ENCODE measurements at regions not wholly inside any gene's neighbourhood (a gene's known extent, or its start where the extent isn't known, plus 50 kb on each side); places are given as distances from the start of the nearest gene placed in this dataset.
A peak's percentile ranks its signal among the peaks of the same experiment; 100 is the strongest.

DNA sequence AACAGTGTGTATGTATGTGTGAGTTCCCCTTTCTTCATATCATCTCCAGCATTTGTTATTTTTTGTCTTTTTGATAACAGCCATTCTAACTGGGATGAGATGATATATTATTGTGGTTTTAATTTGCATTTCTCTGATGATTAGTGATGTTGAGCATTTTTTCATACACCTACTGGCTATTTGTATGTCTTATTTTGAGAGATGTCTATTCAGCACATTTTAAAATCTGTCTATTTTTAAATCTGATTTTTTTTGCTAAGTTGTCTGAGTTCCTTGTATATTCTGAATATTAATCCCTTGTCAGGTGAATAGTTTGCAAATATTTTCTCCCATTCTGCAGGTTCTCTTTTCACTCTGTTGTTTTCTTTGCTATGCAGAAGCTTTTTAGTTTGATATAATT lies 469.1 kb downstream of the FUT8 start:
- no peak for DNase-seq (ENCODE audit: low read depth)
- TF ChIP-seq, protein P1, sequence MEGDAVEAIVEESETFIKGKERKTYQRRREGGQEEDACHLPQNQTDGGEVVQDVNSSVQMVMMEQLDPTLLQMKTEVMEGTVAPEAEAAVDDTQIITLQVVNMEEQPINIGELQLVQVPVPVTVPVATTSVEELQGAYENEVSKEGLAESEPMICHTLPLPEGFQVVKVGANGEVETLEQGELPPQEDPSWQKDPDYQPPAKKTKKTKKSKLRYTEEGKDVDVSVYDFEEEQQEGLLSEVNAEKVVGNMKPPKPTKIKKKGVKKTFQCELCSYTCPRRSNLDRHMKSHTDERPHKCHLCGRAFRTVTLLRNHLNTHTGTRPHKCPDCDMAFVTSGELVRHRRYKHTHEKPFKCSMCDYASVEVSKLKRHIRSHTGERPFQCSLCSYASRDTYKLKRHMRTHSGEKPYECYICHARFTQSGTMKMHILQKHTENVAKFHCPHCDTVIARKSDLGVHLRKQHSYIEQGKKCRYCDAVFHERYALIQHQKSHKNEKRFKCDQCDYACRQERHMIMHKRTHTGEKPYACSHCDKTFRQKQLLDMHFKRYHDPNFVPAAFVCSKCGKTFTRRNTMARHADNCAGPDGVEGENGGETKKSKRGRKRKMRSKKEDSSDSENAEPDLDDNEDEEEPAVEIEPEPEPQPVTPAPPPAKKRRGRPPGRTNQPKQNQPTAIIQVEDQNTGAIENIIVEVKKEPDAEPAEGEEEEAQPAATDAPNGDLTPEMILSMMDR (IDR thresholded peaks at IDR 0.05; ENCODE audit: low read length, missing control alignments): no peak
- no peak overlapping the region for H3K4me3 ChIP-seq (replicated peaks; ENCODE audit: low read depth, low read length)

DNA sequence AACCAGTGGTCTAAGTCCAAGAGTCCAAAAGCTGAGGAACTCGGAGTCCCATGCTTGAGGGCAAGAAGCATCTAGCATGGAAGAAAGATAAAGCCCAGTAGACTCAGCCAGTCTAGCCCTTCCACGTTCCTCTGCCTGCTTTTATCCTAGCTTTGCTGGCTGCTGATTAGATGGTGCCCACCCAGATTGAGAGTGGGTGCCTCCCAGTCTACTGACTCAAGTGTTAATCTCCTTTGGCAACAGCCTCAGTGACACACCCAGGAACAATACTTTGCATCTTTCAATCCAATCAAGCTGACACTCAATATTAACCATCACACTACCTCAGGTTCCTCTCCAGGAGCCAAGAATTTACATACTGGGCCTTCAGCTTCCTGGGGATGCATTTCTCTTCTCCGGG lies 476.1 kb downstream of the FUT8 start:
- no peak overlapping the region for H3K4me3 ChIP-seq (replicated peaks; ENCODE audit: low read depth, low read length)
- no peak for DNase-seq (ENCODE audit: low read depth)
- TF ChIP-seq, protein P1 (IDR thresholded peaks at IDR 0.05; ENCODE audit: low read length, missing control alignments): no peak

DNA sequence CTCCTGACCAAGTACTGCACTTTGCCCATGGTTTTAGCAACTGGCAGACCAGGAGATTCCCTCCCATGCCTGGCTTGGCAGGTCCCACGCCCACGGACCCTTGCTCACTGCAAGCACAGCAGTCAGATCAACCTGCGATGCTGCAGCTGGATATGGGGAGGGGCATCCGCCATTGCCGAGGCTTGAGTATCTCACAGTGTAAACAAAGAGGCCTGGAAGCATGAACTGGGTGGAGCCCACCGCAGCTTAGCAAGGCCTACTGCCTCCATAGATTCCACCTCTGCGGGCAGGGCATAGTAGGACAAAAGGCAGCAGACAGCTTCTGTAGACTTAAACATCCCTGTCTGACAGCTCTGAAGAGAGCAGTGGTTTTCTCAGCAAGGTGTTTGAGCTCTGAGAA lies 479.8 kb downstream of the FUT8 start:
- H3K4me3 ChIP-seq (replicated peaks; ENCODE audit: low read depth, low read length): no peak overlapping the region
- TF ChIP-seq, protein P1 (IDR thresholded peaks at IDR 0.05; ENCODE audit: low read length, missing control alignments): no peak
- no peak for DNase-seq (ENCODE audit: low read depth)

DNA sequence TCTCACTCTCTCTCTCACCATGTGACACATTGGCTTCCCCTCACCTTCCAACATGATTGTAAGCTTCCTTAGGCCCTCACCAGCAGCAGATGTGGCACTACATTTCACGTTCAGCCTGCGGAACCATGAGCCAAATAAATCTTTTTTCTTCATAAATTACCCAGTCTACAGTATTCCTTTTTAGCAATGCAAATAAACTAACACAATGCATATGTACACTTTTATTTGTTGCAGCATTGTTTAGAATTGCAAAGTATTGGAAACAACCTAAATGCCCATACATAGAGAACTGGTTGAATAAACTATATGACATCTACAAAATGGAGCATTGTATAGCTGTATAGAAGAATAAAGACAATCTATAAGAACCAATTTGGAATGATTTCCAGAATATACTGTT lies 487.6 kb downstream of the FUT8 start:
- H3K4me3 ChIP-seq (replicated peaks; ENCODE audit: low read depth, low read length): no peak overlapping the region
- no peak for DNase-seq (ENCODE audit: low read depth)
- TF ChIP-seq, protein P1 (IDR thresholded peaks at IDR 0.05; ENCODE audit: low read length, missing control alignments): no peak

DNA sequence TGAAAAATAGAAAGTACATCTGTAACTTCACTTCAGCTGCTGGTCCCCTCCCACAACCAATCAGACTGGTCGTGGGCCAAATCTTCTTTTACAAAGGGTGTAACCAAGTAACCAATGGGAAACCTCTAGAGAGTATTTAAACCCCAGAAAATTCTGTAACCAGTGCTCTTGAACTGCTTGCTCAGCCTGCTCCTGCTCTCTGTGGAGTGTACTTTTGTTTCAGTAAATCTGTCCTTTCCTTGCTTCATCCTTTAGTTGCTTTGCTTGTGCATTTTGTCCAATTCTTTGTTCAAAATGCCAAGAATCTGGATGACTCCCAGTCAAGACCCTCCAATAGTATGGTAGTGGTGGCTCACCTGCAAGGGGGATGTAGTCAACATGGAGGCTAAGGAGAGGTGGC lies 489.1 kb downstream of the FUT8 start:
- TF ChIP-seq, protein P1 (IDR thresholded peaks at IDR 0.05; ENCODE audit: low read length, missing control alignments): no peak
- H3K4me3 ChIP-seq (replicated peaks; ENCODE audit: low read depth, low read length): no peak overlapping the region
- no peak for DNase-seq (ENCODE audit: low read depth)

DNA sequence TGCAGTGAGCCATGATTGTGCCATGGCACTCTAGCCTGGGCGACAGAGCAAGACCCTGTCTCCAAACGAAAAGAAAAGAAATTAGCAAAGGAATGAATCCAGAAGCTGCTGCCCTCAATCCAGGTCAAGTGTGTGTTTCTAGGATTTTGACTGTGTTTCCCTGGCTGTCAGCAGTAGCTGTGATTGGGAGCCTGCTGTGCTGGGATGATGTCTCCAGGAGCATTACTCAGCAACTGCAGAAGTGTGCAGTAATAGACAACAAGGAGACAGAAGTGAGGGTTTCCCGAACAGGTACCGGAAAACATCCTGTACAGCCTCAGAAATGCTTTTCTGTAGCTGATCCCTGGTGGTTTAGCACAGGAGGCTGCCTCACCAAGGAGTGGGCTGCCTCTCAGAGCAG lies 492.5 kb downstream of the FUT8 start:
- DNase-seq (ENCODE audit: low read depth): no peak
- H3K4me3 ChIP-seq (replicated peaks; ENCODE audit: low read depth, low read length): no peak overlapping the region
- TF ChIP-seq, protein P1 (IDR thresholded peaks at IDR 0.05; ENCODE audit: low read length, missing control alignments): no peak

DNA sequence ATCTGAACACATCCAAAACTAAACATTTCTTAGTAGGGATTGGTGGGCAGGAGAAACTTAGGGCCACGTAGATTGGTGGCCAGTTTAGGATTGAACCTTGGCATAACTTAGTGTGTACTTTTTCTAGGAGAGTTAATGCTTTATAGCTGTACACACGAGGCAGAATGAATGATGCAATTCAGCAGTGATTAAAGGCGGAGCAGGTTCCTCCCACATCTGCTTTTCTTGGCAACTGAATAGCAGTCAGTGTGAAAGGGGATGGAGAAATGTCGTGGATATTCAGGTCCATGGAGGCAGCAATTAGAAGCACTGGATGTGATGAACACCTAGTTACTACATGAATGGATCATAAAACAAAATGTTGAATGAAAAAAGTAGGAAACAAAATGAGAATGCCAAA lies 493.8 kb downstream of the FUT8 start:
- DNase-seq (ENCODE audit: low read depth): peak; percentile 20
- TF ChIP-seq, protein P1 (IDR thresholded peaks at IDR 0.05; ENCODE audit: low read length, missing control alignments): no peak
- no peak overlapping the region for H3K4me3 ChIP-seq (replicated peaks; ENCODE audit: low read depth, low read length)
